GM10266 (cell line): ENCODE measurements at regions not wholly inside any gene's neighbourhood (a gene's known extent, or its start where the extent isn't known, plus 50 kb on each side); places are given as distances from the start of the nearest gene placed in this dataset.

Experiments used
- DNase-seq: peaks from one replicate; pipeline ENCODE4 v3.0.0; 2012; ENCODE audit errors: extremely low spot score
- CTCF ChIP-seq: IDR thresholded peaks from 2 replicates; pipeline ENCODE4 v1.5.1; 2012; ENCODE audit warnings: mild to moderate bottlenecking, low read depth; ENCODE audit not compliant: control insufficient read depth, insufficient read depth; ENCODE audit errors: missing control alignments

GRCh38 chr2:144258154-144258553, 261.8 kb downstream of the ZEB2 start:
- DNase-seq, result no peak
- TF ChIP-seq CTCF, result no peak

GRCh38 chr2:144256996-144257707, 262.8 kb downstream of the ZEB2 start:
- DNase-seq, result no peak
- TF ChIP-seq CTCF, result no peak

- no peak for TF ChIP-seq CTCF
- no peak for DNase-seq
These were observed 265.3 kb downstream of the ZEB2 start for GRCh38 chr2:144254342-144255235.

- DNase-seq, result no peak
- no peak for TF ChIP-seq CTCF
These were observed 266.2 kb downstream of the ZEB2 start for GRCh38 chr2:144253743-144254142.

- no peak for DNase-seq
- no peak for TF ChIP-seq CTCF
These were observed 267.2 kb downstream of the ZEB2 start for GRCh38 chr2:144252694-144253093.

- no peak for DNase-seq
- no peak for TF ChIP-seq CTCF
These were observed 270.8 kb downstream of the ZEB2 start for GRCh38 chr2:144249035-144249637.
